Chondrocyte (in vitro differentiated cells): ENCODE measurements at regions not wholly inside any gene's neighbourhood (a gene's known extent, or its start where the extent isn't known, plus 50 kb on each side); places are given as distances from the start of the nearest gene placed in this dataset.

Experiments used
- DNase-seq: peaks from one replicate; pipeline ENCODE4 v3.0.0; 2021; ENCODE audit warnings: mixed read lengths, low spot score
- H3K27ac Mint-ChIP-seq: one replicate; pipeline ENCODE4 v1.8.0; 2021; ENCODE audit warnings: mild to moderate bottlenecking, moderate library complexity, mixed read lengths; ENCODE audit not compliant: unreplicated experiment
- H3K27me3 Mint-ChIP-seq: 2 replicates; pipeline ENCODE4 v1.8.0; 2021; ENCODE audit warnings: low read depth, mixed read lengths
- H3K36me3 Mint-ChIP-seq: 2 replicates; pipeline ENCODE4 v1.8.0; 2021; ENCODE audit warnings: low read depth, mixed read lengths
- H3K4me1 Mint-ChIP-seq: 2 replicates; pipeline ENCODE4 v1.8.0; 2021; ENCODE audit warnings: low read depth, mild to moderate bottlenecking, mixed read lengths
- H3K4me3 Mint-ChIP-seq: one replicate; pipeline ENCODE4 v1.8.0; 2021; ENCODE audit warnings: mild to moderate bottlenecking, moderate library complexity, mixed read lengths; ENCODE audit not compliant: unreplicated experiment
- H3K9me3 Mint-ChIP-seq: 2 replicates; pipeline ENCODE4 v1.8.0; 2021; ENCODE audit warnings: low read depth, mixed read lengths
- CTCF ChIP-seq: fragments of 200-600 bp; sonication (generic); IDR thresholded peaks from 2 replicates; pipeline ENCODE4 v1.5.0; 2021; ENCODE audit warnings: antibody characterized with exemption, mild to moderate bottlenecking, moderate library complexity

GRCh38 chr5:127133071-127133470 lies 59.8 kb upstream of the C5orf63 start:
- no peak for TF ChIP-seq CTCF
- no peak overlapping the region for H3K27ac Mint-ChIP-seq
- H3K27me3 Mint-ChIP-seq = no peaks in the 10 kb centered on the region
- H3K4me3 Mint-ChIP-seq = no peak overlapping the region
- no peaks in the 10 kb centered on the region for H3K36me3 Mint-ChIP-seq
- H3K9me3 Mint-ChIP-seq = no peaks in the 10 kb centered on the region
- DNase-seq = no peak
- H3K4me1 Mint-ChIP-seq = no peaks in the 10 kb centered on the region

GRCh38 chr5:127136908-127137307 lies 63.6 kb upstream of the C5orf63 start:
- no peaks in the 10 kb centered on the region for H3K36me3 Mint-ChIP-seq
- H3K4me1 Mint-ChIP-seq = no peaks in the 10 kb centered on the region
- no peak overlapping the region for H3K27ac Mint-ChIP-seq
- no peak for TF ChIP-seq CTCF
- H3K9me3 Mint-ChIP-seq = peaks cover 9% of the 10 kb centered on the region
- peaks cover 11% of the 10 kb centered on the region for H3K27me3 Mint-ChIP-seq
- no peak overlapping the region for H3K4me3 Mint-ChIP-seq
- no peak for DNase-seq

GRCh38 chr5:127143722-127144121 lies 70.4 kb upstream of the C5orf63 start:
- Mint-ChIP-seq H3K4me1 (no peaks in the 10 kb centered on the region), H3K27ac (no peak overlapping the region), H3K27me3 (peaks cover 11% of the 10 kb centered on the region), H3K9me3 (peaks cover 9% of the 10 kb centered on the region), H3K36me3 (no peaks in the 10 kb centered on the region), H3K4me3 (no peak overlapping the region)
- TF ChIP-seq CTCF = no peak
- no peak for DNase-seq

- peaks cover 21% of the 10 kb centered on the region for H3K9me3 Mint-ChIP-seq
Observed at GRCh38 chr5:127153031-127153430, 79.7 kb upstream of the C5orf63 start.

GRCh38 chr5:127153521-127153920 lies 80.2 kb upstream of the C5orf63 start:
- Mint-ChIP-seq H3K4me3 (no peak overlapping the region), H3K36me3 (peaks cover 8% of the 10 kb centered on the region), H3K9me3 (peaks cover 25% of the 10 kb centered on the region), H3K27ac (no peak overlapping the region), H3K27me3 (peaks cover 7% of the 10 kb centered on the region), H3K4me1 (no peaks in the 10 kb centered on the region)
- TF ChIP-seq CTCF = no peak
- DNase-seq = no peak

More at GRCh38 chr5:127153031-127153430, 79.7 kb upstream of the C5orf63 start:
- no peak overlapping the region for H3K4me3 Mint-ChIP-seq
- H3K36me3 Mint-ChIP-seq = peaks cover 7% of the 10 kb centered on the region
- peaks cover 5% of the 10 kb centered on the region for H3K27me3 Mint-ChIP-seq
- TF ChIP-seq CTCF = no peak
- H3K27ac Mint-ChIP-seq = no peak overlapping the region
- no peak for DNase-seq
- H3K4me1 Mint-ChIP-seq = no peaks in the 10 kb centered on the region
